ENCODE measurements at regions not wholly inside any gene's neighbourhood (a gene's known extent, or its start where the extent isn't known, plus 50 kb on each side); places are given as distances from the start of the nearest gene placed in this dataset.

GRCh38 chr7:94237417-94237816 lies 157.3 kb upstream of the COL1A2 start:
- intact Hi-C loops (cut with DNase I): no loop called here
- Histone ChIP-seq H3K4me1 (ENCODE audit: control insufficient read depth in 2 of 3, insufficient read depth in 2 of 3, low read depth in 1 of 3, low read length in 3 of 3) (no peaks in the 10 kb centered on the region), H3K9ac (ENCODE audit: low read length in 3 of 3) (no peak overlapping the region), H3K9me3 (ENCODE audit: control insufficient read depth in 2 of 3, insufficient read depth in 1 of 3, low read length in 3 of 3) (no peaks in the 10 kb centered on the region), H3K27me3 (ENCODE audit: control insufficient read depth, insufficient read depth, low read length) (no peaks in the 10 kb centered on the region), H3K27ac (ENCODE audit: low read depth in 2 of 2, low read length in 2 of 2) (no peak overlapping the region), H3K36me3 (ENCODE audit: control insufficient read depth in 2 of 3, insufficient read depth in 3 of 3, low read length in 3 of 3) (no peaks in the 10 kb centered on the region), H3K4me3 (ENCODE audit: low read length in 3 of 3) (no peak overlapping the region)
- TF ChIP-seq, protein P1, sequence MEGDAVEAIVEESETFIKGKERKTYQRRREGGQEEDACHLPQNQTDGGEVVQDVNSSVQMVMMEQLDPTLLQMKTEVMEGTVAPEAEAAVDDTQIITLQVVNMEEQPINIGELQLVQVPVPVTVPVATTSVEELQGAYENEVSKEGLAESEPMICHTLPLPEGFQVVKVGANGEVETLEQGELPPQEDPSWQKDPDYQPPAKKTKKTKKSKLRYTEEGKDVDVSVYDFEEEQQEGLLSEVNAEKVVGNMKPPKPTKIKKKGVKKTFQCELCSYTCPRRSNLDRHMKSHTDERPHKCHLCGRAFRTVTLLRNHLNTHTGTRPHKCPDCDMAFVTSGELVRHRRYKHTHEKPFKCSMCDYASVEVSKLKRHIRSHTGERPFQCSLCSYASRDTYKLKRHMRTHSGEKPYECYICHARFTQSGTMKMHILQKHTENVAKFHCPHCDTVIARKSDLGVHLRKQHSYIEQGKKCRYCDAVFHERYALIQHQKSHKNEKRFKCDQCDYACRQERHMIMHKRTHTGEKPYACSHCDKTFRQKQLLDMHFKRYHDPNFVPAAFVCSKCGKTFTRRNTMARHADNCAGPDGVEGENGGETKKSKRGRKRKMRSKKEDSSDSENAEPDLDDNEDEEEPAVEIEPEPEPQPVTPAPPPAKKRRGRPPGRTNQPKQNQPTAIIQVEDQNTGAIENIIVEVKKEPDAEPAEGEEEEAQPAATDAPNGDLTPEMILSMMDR (IDR thresholded peaks at IDR 0.05; ENCODE audit: borderline replicate concordance, extremely low read depth, insufficient read depth): no peak
- FAIRE-seq: no peak
- no peak for DNase-seq

GRCh38 chr7:94239661-94240234 lies 154.9 kb upstream of the COL1A2 start:
- DNase-seq (no peak), FAIRE-seq (no peak)
- no peak overlapping the region for H3K4me3 ChIP-seq (ENCODE audit: low read length in 3 of 3)
- no peaks in the 10 kb centered on the region for H3K4me1 ChIP-seq (ENCODE audit: control insufficient read depth in 2 of 3, insufficient read depth in 2 of 3, low read depth in 1 of 3, low read length in 3 of 3)
- no peaks in the 10 kb centered on the region for H3K9me3 ChIP-seq (ENCODE audit: control insufficient read depth in 2 of 3, insufficient read depth in 1 of 3, low read length in 3 of 3)
- H3K27ac ChIP-seq (ENCODE audit: low read depth in 2 of 2, low read length in 2 of 2): no peak overlapping the region
- TF ChIP-seq, protein P1 (IDR thresholded peaks at IDR 0.05; ENCODE audit: borderline replicate concordance, extremely low read depth, insufficient read depth): no peak
- no peaks in the 10 kb centered on the region for H3K36me3 ChIP-seq (ENCODE audit: control insufficient read depth in 2 of 3, insufficient read depth in 3 of 3, low read length in 3 of 3)
- intact Hi-C loops (cut with DNase I): no loop called here
- no peaks in the 10 kb centered on the region for H3K27me3 ChIP-seq (ENCODE audit: control insufficient read depth, insufficient read depth, low read length)
- H3K9ac ChIP-seq (ENCODE audit: low read length in 3 of 3): no peak overlapping the region

DNA sequence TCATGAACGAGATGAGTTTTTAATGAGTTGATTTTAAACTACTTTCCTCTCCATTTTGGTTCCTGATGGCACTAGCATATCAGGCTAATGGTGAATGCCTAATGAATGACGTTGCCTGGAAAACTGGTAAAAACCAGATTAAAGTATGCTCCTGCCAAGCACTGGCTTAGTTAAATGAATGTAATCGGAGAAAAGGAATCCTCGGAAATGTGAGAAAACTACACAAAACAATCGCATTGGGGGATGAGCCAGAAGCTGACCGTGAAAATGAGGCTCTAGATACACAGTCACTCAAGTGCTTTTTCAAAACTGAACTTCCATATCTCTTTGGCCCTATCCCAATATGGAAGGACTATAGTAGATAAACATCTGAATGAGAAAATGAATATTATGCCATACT lies 153.8 kb upstream of the COL1A2 start:
- Histone ChIP-seq H3K4me1 (ENCODE audit: control insufficient read depth in 2 of 3, insufficient read depth in 2 of 3, low read depth in 1 of 3, low read length in 3 of 3) (no peaks in the 10 kb centered on the region), H3K9ac (ENCODE audit: low read length in 3 of 3) (no peak overlapping the region), H3K9me3 (ENCODE audit: control insufficient read depth in 2 of 3, insufficient read depth in 1 of 3, low read length in 3 of 3) (no peaks in the 10 kb centered on the region), H3K27ac (ENCODE audit: low read depth in 2 of 2, low read length in 2 of 2) (no peak overlapping the region), H3K27me3 (ENCODE audit: control insufficient read depth, insufficient read depth, low read length) (no peaks in the 10 kb centered on the region), H3K4me3 (ENCODE audit: low read length in 3 of 3) (no peak overlapping the region), H3K36me3 (ENCODE audit: control insufficient read depth in 2 of 3, insufficient read depth in 3 of 3, low read length in 3 of 3) (no peaks in the 10 kb centered on the region)
- intact Hi-C loops (cut with DNase I): no loop called here
- DNase-seq: no peak
- TF ChIP-seq, protein P1 (IDR thresholded peaks at IDR 0.05; ENCODE audit: borderline replicate concordance, extremely low read depth, insufficient read depth): no peak
- no peak for FAIRE-seq

DNA sequence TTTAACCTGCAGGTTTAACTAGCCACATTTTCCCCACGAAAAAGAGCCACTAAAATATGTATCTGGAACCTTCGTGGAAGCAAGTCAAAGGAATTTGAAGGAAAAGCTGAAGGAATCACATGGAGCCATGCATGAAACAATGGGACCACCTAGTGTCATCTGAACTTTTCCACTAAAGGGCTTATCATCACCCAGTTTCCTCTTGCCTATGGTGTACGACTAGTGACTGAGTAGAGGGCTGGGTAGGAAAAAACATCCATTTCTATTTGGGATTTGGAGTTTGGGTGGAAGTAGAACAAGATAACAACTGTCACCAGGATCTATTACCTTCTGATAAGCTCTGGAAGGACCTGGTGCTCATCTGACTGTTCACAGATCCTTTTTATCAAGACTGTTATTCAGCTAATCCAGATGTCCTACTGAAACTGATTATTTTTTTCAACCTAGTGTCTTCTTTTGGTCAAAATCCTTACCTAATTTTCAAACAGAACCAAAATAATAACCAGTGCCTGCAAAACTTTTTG lies 153.2 kb upstream of the COL1A2 start:
- no peaks in the 10 kb centered on the region for H3K27me3 ChIP-seq (ENCODE audit: control insufficient read depth, insufficient read depth, low read length)
- H3K4me3 ChIP-seq (ENCODE audit: low read length in 3 of 3): no peak overlapping the region
- no peaks in the 10 kb centered on the region for H3K36me3 ChIP-seq (ENCODE audit: control insufficient read depth in 2 of 3, insufficient read depth in 3 of 3, low read length in 3 of 3)
- DNase-seq: no peak
- H3K9ac ChIP-seq (ENCODE audit: low read length in 3 of 3): no peak overlapping the region
- no peaks in the 10 kb centered on the region for H3K9me3 ChIP-seq (ENCODE audit: control insufficient read depth in 2 of 3, insufficient read depth in 1 of 3, low read length in 3 of 3)
- FAIRE-seq: no peak
- intact Hi-C loops (cut with DNase I): no loop called here
- H3K4me1 ChIP-seq (ENCODE audit: control insufficient read depth in 2 of 3, insufficient read depth in 2 of 3, low read depth in 1 of 3, low read length in 3 of 3): no peaks in the 10 kb centered on the region
- H3K27ac ChIP-seq (ENCODE audit: low read depth in 2 of 2, low read length in 2 of 2): no peak overlapping the region
- TF ChIP-seq, protein P1 (IDR thresholded peaks at IDR 0.05; ENCODE audit: borderline replicate concordance, extremely low read depth, insufficient read depth): no peak
